HG03103 (cell line): ENCODE measurements at regions not wholly inside any gene's neighbourhood (a gene's known extent, or its start where the extent isn't known, plus 50 kb on each side); places are given as distances from the start of the nearest gene placed in this dataset.

Experiments used
- ATAC-seq: cut with Tn5 transposase; IDR thresholded peaks from one replicate; pipeline ENCODE4 v1.9.1; 2021; ENCODE audit warnings: low read depth; ENCODE audit not compliant: unreplicated experiment

GRCh38 chr3:135844386-135844785, 121.1 kb upstream of the PPP2R3A start:
- no peak for ATAC-seq

GRCh38 chr3:135848051-135848450, 117.5 kb upstream of the PPP2R3A start:
- ATAC-seq, result no peak

GRCh38 chr3:135849827-135850226, 115.7 kb upstream of the PPP2R3A start:
- ATAC-seq, result no peak

GRCh38 chr3:135851201-135852081, 114.1 kb upstream of the PPP2R3A start:
- no peak for ATAC-seq

- ATAC-seq, result no peak
Observed at GRCh38 chr3:135853981-135854380, 111.5 kb upstream of the PPP2R3A start.

- no peak for ATAC-seq
Observed at GRCh38 chr3:135860761-135861160, 104.8 kb upstream of the PPP2R3A start.

GRCh38 chr3:135862361-135862760, 103.2 kb upstream of the PPP2R3A start:
- no peak for ATAC-seq

GRCh38 chr3:135864060-135864459, 101.5 kb upstream of the PPP2R3A start:
- ATAC-seq, result no peak

GRCh38 chr3:135865085-135865484, 100.4 kb upstream of the PPP2R3A start:
- ATAC-seq, result no peak

- no peak for ATAC-seq
Observed at GRCh38 chr3:135865553-135865952, 100.0 kb upstream of the PPP2R3A start.

- ATAC-seq, result no peak
Observed at GRCh38 chr3:135867911-135868310, 97.6 kb upstream of the PPP2R3A start.

GRCh38 chr3:135868801-135869200, 96.7 kb upstream of the PPP2R3A start:
- no peak for ATAC-seq

- no peak for ATAC-seq
Observed at GRCh38 chr3:135869439-135870105, 96.0 kb upstream of the PPP2R3A start.

- no peak for ATAC-seq
Observed at GRCh38 chr3:135871311-135871710, 94.2 kb upstream of the PPP2R3A start.

- ATAC-seq, result no peak
Observed at GRCh38 chr3:135874035-135874434, 91.5 kb upstream of the PPP2R3A start.

GRCh38 chr3:135878501-135878900, 87.0 kb upstream of the PPP2R3A start:
- ATAC-seq, result no peak

- no peak for ATAC-seq
Observed at GRCh38 chr3:135885885-135886284, 79.6 kb upstream of the PPP2R3A start.

GRCh38 chr3:135887220-135887619, 78.3 kb upstream of the PPP2R3A start:
- no peak for ATAC-seq

GRCh38 chr3:135889443-135889842, 76.1 kb upstream of the PPP2R3A start:
- ATAC-seq, result no peak

GRCh38 chr3:135891121-135891520, 74.4 kb upstream of the PPP2R3A start:
- ATAC-seq, result no peak

- ATAC-seq, result no peak
Observed at GRCh38 chr3:135895106-135895733, 70.3 kb upstream of the PPP2R3A start.
